ENCODE measurements at regions not wholly inside any gene's neighbourhood (a gene's known extent, or its start where the extent isn't known, plus 50 kb on each side); places are given as distances from the start of the nearest gene placed in this dataset.
A peak's percentile ranks its signal among the peaks of the same experiment; 100 is the strongest.

- Histone ChIP-seq H3K36me3 (ENCODE audit: control insufficient read depth in 2 of 2, insufficient read depth in 2 of 2, low read length in 2 of 2) (no peaks in the 10 kb centered on the region), H3K9me3 (ENCODE audit: control insufficient read depth in 2 of 2, low read length in 2 of 2) (no peaks in the 10 kb centered on the region), H3K27me3 (ENCODE audit: control insufficient read depth in 2 of 2, insufficient read depth in 2 of 2, low read length in 2 of 2) (no peaks in the 10 kb centered on the region), H3K27ac (ENCODE audit: low read depth in 2 of 2, low read length in 2 of 2) (no peak overlapping the region), H3K4me1 (ENCODE audit: control insufficient read depth in 2 of 2, insufficient read depth in 2 of 2, low read length in 2 of 2) (no peaks in the 10 kb centered on the region), H3K9ac (ENCODE audit: low read depth in 1 of 2, low read length in 2 of 2) (no peak overlapping the region), H3K4me3 (ENCODE audit: low read length in 2 of 2) (no peak overlapping the region)
These were observed 165.5 kb upstream of the KLF12 start for GRCh38 chr13:74299721-74300120.

DNA sequence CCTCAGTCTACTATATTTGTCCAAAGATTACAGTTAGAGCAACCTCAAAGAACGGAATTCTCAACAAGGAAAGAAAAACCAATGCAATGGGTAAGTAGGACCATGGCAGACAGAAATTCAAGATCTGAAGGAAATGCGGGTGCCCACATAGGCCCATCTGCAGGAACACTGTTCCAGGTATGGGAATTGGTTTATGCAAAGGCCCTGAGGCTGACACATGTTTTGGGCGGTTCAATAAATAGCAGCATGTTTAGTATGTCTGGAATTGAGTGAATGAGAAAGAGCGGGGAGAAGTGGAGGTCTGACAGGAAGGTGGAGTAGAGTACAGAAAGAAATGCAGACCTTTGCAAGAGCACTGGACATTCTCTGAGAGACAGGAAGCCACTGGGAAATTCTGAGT is 164.7 kb upstream of the KLF12 start:
- Histone ChIP-seq H3K36me3 (ENCODE audit: control insufficient read depth in 2 of 2, insufficient read depth in 2 of 2, low read length in 2 of 2) (no peaks in the 10 kb centered on the region), H3K4me3 (ENCODE audit: low read length in 2 of 2) (no peak overlapping the region), H3K4me1 (ENCODE audit: control insufficient read depth in 2 of 2, insufficient read depth in 2 of 2, low read length in 2 of 2) (no peaks in the 10 kb centered on the region), H3K9me3 (ENCODE audit: control insufficient read depth in 2 of 2, low read length in 2 of 2) (no peaks in the 10 kb centered on the region), H3K27ac (ENCODE audit: low read depth in 2 of 2, low read length in 2 of 2) (no peak overlapping the region), H3K9ac (ENCODE audit: low read depth in 1 of 2, low read length in 2 of 2) (no peak overlapping the region), H3K27me3 (ENCODE audit: control insufficient read depth in 2 of 2, insufficient read depth in 2 of 2, low read length in 2 of 2) (no peaks in the 10 kb centered on the region)

GRCh38 chr13:74289861-74290773 is 155.9 kb upstream of the KLF12 start:
- Histone ChIP-seq H3K27me3 (ENCODE audit: control insufficient read depth in 2 of 2, insufficient read depth in 2 of 2, low read length in 2 of 2) (no peaks in the 10 kb centered on the region), H3K27ac (ENCODE audit: low read depth in 2 of 2, low read length in 2 of 2) (no peak overlapping the region), H3K36me3 (ENCODE audit: control insufficient read depth in 2 of 2, insufficient read depth in 2 of 2, low read length in 2 of 2) (no peaks in the 10 kb centered on the region), H3K9ac (ENCODE audit: low read depth in 1 of 2, low read length in 2 of 2) (no peak overlapping the region), H3K9me3 (ENCODE audit: control insufficient read depth in 2 of 2, low read length in 2 of 2) (no peaks in the 10 kb centered on the region), H3K4me3 (ENCODE audit: low read length in 2 of 2) (no peak overlapping the region), H3K4me1 (ENCODE audit: control insufficient read depth in 2 of 2, insufficient read depth in 2 of 2, low read length in 2 of 2) (peaks cover 17 to 20% of the 10 kb centered on the region in 2 donors)

DNA sequence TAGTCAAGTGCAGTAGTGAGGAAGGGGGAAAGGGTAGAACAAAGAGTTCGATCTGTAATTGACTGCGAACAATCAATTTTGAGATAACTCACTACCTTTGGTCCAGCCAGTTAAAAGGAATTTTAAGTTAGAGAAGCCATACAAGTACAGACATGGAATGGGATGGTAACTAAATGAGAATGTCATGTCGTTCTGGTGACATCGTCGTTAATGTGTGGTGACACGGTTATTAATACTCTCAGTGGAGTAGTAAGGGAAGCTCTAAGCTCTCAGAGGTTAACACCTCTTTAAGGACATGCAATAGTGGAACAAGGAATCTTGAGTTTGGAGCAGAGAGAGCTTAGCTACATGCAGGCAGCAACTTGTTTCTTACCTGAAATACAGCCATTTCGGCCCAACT is 154.9 kb upstream of the KLF12 start:
- Histone ChIP-seq H3K9ac (ENCODE audit: low read depth in 1 of 2, low read length in 2 of 2) (no peak overlapping the region), H3K27ac (ENCODE audit: low read depth in 2 of 2, low read length in 2 of 2) (no peak overlapping the region), H3K4me3 (ENCODE audit: low read length in 2 of 2) (no peak overlapping the region), H3K36me3 (ENCODE audit: control insufficient read depth in 2 of 2, insufficient read depth in 2 of 2, low read length in 2 of 2) (no peaks in the 10 kb centered on the region), H3K27me3 (ENCODE audit: control insufficient read depth in 2 of 2, insufficient read depth in 2 of 2, low read length in 2 of 2) (no peaks in the 10 kb centered on the region), H3K4me1 (ENCODE audit: control insufficient read depth in 2 of 2, insufficient read depth in 2 of 2, low read length in 2 of 2) (peaks cover 17 to 20% of the 10 kb centered on the region in 2 donors), H3K9me3 (ENCODE audit: control insufficient read depth in 2 of 2, low read length in 2 of 2) (no peaks in the 10 kb centered on the region)

DNA sequence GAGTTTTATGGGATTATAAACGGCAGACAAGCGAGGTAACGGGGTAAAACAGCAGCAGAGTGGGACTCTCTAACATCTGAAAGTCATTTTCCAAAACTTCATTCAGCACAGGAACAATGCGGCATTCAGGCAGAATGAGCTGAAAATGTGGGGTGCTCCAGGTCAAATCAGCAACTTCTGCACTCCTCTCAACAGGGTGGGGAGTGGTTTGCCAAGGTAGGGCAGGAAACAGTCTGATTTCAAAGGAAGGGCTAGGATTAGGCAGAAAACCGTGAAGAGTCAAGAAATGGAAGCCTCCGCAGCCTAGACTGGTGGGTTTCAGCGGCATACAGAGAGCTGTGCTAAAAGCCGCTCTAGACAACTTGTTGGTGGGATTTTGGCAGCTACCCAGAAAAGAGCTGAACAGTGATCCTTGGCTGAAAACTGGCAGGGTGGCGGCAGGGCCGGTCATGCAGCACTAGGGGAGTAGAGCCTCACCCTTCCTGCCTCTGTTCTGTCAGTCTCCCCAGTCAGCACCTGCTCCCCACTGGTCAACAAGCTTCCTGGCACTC is 154.2 kb upstream of the KLF12 start:
- Histone ChIP-seq H3K9ac (ENCODE audit: low read depth in 1 of 2, low read length in 2 of 2) (peak overlapping the region; percentile 47 to 52), H3K9me3 (ENCODE audit: control insufficient read depth in 2 of 2, low read length in 2 of 2) (no peaks in the 10 kb centered on the region), H3K27me3 (ENCODE audit: control insufficient read depth in 2 of 2, insufficient read depth in 2 of 2, low read length in 2 of 2) (no peaks in the 10 kb centered on the region), H3K36me3 (ENCODE audit: control insufficient read depth in 2 of 2, insufficient read depth in 2 of 2, low read length in 2 of 2) (no peaks in the 10 kb centered on the region), H3K4me1 (ENCODE audit: control insufficient read depth in 2 of 2, insufficient read depth in 2 of 2, low read length in 2 of 2) (peaks cover 17 to 20% of the 10 kb centered on the region in 2 donors), H3K27ac (ENCODE audit: low read depth in 2 of 2, low read length in 2 of 2) (peak overlapping the region; percentile 19 to 23), H3K4me3 (ENCODE audit: low read length in 2 of 2) (peak overlapping the region; percentile 52 to 66)

GRCh38 chr13:74287724-74288169 is 153.5 kb upstream of the KLF12 start:
- Histone ChIP-seq H3K27me3 (ENCODE audit: control insufficient read depth in 2 of 2, insufficient read depth in 2 of 2, low read length in 2 of 2) (no peaks in the 10 kb centered on the region), H3K9ac (ENCODE audit: low read depth in 1 of 2, low read length in 2 of 2) (no peak overlapping the region), H3K36me3 (ENCODE audit: control insufficient read depth in 2 of 2, insufficient read depth in 2 of 2, low read length in 2 of 2) (no peaks in the 10 kb centered on the region), H3K9me3 (ENCODE audit: control insufficient read depth in 2 of 2, low read length in 2 of 2) (no peaks in the 10 kb centered on the region), H3K4me3 (ENCODE audit: low read length in 2 of 2) (peak overlapping the region; percentile 52 to 66), H3K4me1 (ENCODE audit: control insufficient read depth in 2 of 2, insufficient read depth in 2 of 2, low read length in 2 of 2) (peaks cover 17 to 20% of the 10 kb centered on the region in 2 donors), H3K27ac (ENCODE audit: low read depth in 2 of 2, low read length in 2 of 2) (peak overlapping the region in 1 of 2 donors; percentile 19)

DNA sequence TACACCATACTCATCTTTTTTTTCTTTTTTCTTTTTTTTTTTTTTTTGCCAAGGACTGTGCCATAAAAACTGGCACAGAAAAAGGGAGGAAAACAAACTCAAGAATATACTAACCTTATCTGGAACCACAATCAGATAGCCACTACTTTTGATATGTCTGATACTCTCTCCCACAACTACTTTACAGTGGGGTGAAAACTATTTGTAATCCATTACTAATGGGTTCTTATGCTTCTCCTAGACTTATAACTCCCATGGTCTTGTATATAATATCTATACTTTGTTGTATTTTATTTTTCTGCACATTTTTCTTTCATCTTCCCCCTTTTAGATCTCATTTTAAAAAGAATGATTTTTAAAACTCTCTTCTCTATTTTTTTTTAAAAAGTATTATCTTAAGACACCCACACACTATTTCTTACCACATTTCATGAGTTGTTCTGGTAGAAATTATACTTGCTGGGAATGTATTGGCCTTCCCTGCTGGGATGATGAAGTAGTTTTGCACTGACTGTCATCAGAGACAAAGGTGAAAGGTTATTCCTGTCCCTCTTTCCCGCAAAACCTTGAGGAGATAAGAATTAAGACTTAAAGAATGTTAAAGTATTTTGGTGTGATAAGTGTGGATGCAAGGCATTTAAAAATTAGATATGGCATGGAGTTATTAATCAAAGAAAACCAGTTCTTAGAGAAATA is 146.7 kb upstream of the KLF12 start:
- no peak overlapping the region for H3K4me3 ChIP-seq (ENCODE audit: low read length in 2 of 2)
- no peaks in the 10 kb centered on the region for H3K4me1 ChIP-seq (ENCODE audit: control insufficient read depth in 2 of 2, insufficient read depth in 2 of 2, low read length in 2 of 2)
- H3K9me3 ChIP-seq (ENCODE audit: control insufficient read depth in 2 of 2, low read length in 2 of 2) = no peaks in the 10 kb centered on the region
- H3K27ac ChIP-seq (ENCODE audit: low read depth in 2 of 2, low read length in 2 of 2) = no peak overlapping the region
- H3K27me3 ChIP-seq (ENCODE audit: control insufficient read depth in 2 of 2, insufficient read depth in 2 of 2, low read length in 2 of 2) = no peaks in the 10 kb centered on the region
- H3K9ac ChIP-seq (ENCODE audit: low read depth in 1 of 2, low read length in 2 of 2) = no peak overlapping the region
- H3K36me3 ChIP-seq (ENCODE audit: control insufficient read depth in 2 of 2, insufficient read depth in 2 of 2, low read length in 2 of 2) = no peaks in the 10 kb centered on the region

DNA sequence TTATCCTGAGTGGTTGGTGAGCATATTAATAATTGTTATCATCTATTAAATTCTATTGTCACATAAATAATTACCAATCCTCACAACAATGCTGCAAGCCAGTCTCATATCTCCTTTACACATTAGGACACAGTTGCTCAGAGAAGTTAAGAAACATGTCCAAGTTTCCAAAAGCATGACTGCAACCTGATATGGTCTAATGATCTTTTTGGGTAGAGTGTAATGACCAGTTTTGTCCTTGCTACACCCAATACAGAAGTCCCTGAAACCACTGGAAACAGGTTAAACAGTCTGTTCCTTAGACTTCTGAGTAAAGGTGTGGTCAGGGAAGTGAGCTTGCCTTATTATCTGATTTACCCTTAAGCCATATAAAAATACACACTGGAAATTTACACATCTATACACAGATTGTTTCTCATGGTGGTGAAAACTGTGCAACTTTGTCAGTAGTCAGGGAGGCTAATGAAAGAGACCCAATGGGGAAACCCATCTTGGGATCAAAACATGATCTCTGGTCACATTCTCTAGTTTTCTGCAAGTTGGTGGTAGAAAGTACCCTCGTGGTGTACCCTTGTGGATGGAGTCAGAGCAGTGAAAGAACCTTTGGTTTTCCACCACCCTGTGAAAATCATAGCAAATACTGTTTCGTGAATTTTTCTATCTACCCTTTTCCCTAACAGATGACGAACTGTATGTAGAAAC is 146.0 kb upstream of the KLF12 start:
- Histone ChIP-seq H3K27me3 (ENCODE audit: control insufficient read depth in 2 of 2, insufficient read depth in 2 of 2, low read length in 2 of 2) (no peaks in the 10 kb centered on the region), H3K4me3 (ENCODE audit: low read length in 2 of 2) (no peak overlapping the region), H3K27ac (ENCODE audit: low read depth in 2 of 2, low read length in 2 of 2) (no peak overlapping the region), H3K4me1 (ENCODE audit: control insufficient read depth in 2 of 2, insufficient read depth in 2 of 2, low read length in 2 of 2) (no peaks in the 10 kb centered on the region), H3K36me3 (ENCODE audit: control insufficient read depth in 2 of 2, insufficient read depth in 2 of 2, low read length in 2 of 2) (no peaks in the 10 kb centered on the region), H3K9me3 (ENCODE audit: control insufficient read depth in 2 of 2, low read length in 2 of 2) (no peaks in the 10 kb centered on the region), H3K9ac (ENCODE audit: low read depth in 1 of 2, low read length in 2 of 2) (no peak overlapping the region)

DNA sequence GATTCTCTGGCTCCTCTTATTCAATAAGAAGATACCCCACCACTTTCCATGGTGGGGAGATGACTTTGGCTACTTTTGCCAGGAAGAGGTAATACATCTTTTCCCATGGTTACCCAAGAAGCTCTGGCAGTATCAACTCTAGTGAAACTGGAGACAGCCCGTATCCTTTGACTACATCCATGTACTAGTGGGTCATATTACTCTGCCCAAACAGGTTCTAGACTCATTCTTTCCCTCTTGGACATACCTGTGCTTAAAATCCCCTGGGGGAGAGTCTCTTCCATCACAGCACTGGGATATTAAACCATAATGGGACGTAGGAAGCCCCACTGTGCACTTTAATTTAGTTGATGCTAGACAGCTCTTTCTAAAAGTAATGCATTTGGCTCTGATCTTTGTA is 144.7 kb upstream of the KLF12 start:
- Histone ChIP-seq H3K27me3 (ENCODE audit: control insufficient read depth in 2 of 2, insufficient read depth in 2 of 2, low read length in 2 of 2) (no peaks in the 10 kb centered on the region), H3K27ac (ENCODE audit: low read depth in 2 of 2, low read length in 2 of 2) (no peak overlapping the region), H3K36me3 (ENCODE audit: control insufficient read depth in 2 of 2, insufficient read depth in 2 of 2, low read length in 2 of 2) (no peaks in the 10 kb centered on the region), H3K4me3 (ENCODE audit: low read length in 2 of 2) (no peak overlapping the region), H3K9ac (ENCODE audit: low read depth in 1 of 2, low read length in 2 of 2) (no peak overlapping the region), H3K4me1 (ENCODE audit: control insufficient read depth in 2 of 2, insufficient read depth in 2 of 2, low read length in 2 of 2) (no peaks in the 10 kb centered on the region), H3K9me3 (ENCODE audit: control insufficient read depth in 2 of 2, low read length in 2 of 2) (no peaks in the 10 kb centered on the region)

All from mucosa of rectum (tissue), 2 donors.